VCaP (cell line): ENCODE measurements at regions not wholly inside any gene's neighbourhood (a gene's known extent, or its start where the extent isn't known, plus 50 kb on each side); places are given as distances from the start of the nearest gene placed in this dataset.

Source experiments
- H3K27ac ChIP-seq: fragments of 450-650 bp; 2 replicates; pipeline ENCODE4 v1.5.1; 2017
- TF ChIP-seq, protein P1 (sequence below): fragments of 450-650 bp; conservative IDR thresholded peaks from 2 replicates; pipeline ENCODE4 v1.5.1; 2017; ENCODE audit warnings: mild to moderate bottlenecking, moderate library complexity

- no peak overlapping the region for H3K27ac ChIP-seq
- TF ChIP-seq, protein P1, sequence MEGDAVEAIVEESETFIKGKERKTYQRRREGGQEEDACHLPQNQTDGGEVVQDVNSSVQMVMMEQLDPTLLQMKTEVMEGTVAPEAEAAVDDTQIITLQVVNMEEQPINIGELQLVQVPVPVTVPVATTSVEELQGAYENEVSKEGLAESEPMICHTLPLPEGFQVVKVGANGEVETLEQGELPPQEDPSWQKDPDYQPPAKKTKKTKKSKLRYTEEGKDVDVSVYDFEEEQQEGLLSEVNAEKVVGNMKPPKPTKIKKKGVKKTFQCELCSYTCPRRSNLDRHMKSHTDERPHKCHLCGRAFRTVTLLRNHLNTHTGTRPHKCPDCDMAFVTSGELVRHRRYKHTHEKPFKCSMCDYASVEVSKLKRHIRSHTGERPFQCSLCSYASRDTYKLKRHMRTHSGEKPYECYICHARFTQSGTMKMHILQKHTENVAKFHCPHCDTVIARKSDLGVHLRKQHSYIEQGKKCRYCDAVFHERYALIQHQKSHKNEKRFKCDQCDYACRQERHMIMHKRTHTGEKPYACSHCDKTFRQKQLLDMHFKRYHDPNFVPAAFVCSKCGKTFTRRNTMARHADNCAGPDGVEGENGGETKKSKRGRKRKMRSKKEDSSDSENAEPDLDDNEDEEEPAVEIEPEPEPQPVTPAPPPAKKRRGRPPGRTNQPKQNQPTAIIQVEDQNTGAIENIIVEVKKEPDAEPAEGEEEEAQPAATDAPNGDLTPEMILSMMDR, result no peak
These were observed 749.9 kb downstream of the BCL11A start for GRCh38 chr2:59803586-59803985.

DNA sequence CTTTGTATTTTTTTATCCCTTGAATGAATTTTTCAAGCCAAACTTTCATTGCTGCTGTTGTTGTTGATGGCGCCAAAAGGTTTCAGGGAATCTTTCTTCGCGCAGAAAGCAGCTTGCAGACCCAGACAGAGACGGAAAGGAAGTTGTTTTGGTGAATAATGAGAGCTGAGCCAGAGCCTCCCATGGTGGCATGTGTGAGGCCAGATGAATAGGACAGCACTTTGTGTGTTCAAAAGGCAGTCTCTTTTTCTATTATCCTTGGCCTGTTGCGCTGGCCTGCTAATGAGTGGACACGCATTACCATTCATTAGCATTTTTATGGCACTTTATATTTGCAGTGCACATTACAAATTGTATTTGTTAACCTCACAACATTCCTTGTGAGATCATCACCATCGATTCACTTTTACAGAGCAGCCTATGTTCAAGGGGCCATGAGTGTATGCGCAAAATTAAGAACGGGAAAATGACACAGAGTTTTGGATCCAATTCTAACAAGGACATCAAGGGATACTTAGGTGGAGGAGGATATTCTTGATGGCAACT is 754.7 kb downstream of the BCL11A start:
- TF ChIP-seq, protein P1, result no peak
- no peak overlapping the region for H3K27ac ChIP-seq

GRCh38 chr2:59791004-59791618 is 762.3 kb downstream of the BCL11A start:
- TF ChIP-seq, protein P1, result no peak
- no peak overlapping the region for H3K27ac ChIP-seq

DNA sequence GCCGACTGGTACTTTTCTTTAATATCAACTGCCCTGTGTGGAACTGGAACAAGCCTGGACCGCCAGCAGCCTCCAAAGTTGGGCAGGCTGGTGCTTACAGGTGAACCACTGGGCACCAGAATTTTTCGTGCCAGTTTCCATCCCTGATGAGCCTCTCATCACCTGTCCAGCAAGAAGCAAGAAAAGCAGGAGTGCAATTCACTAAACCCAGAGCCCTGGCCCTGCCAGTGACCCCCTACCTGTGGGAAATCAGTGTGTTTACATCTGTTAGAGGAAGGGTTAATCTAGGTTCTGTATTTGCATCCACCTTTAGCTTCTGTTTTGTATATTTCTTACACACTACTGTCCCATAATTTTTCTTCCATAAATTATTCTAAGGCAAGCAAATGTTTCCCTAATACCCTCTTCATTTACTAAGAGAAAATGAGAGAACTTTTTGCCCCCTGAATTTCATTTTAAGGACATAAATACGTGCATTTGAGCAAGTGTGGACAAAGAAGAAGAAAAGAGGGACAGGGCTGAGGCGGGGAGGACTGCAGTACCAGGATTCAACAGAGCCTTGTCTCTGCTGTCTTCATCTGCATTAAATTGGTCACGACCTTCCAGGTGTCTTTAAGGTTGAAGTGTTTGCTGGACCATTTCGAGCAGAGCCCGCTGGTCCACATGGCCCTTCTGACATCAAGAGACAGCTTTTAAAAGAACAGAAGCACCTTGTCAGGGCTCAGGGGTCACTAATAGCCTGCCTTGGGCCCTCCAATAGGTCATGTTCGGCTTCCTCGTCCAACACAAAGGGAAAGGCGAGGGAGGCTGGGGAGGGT is 763.1 kb downstream of the BCL11A start:
- TF ChIP-seq, protein P1, result no peak

GRCh38 chr2:59789523-59789922 is 763.9 kb downstream of the BCL11A start:
- TF ChIP-seq, protein P1, result no peak
- H3K27ac ChIP-seq, result no peak overlapping the region

More for the DNA sequence above, 763.1 kb downstream of the BCL11A start:
- no peak overlapping the region for H3K27ac ChIP-seq

DNA sequence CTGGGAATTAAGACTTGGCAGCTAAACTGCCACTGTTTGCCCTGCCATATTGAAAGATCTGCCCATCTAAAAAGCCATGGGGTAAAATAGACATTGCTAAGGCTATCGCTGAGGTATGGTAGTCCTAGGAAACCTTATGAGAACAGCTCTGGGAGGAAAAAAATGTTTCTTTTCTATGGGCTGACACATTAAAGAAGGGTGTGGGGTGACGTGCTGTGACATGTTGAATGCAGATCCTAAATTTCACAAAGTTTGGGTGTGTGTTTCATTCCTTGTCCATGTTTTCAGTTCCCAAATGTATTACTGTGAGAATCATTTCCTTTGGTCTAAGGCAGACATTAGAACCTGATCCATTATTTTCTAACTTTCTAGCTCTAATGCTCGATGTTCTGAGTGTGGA is 766.4 kb downstream of the BCL11A start:
- TF ChIP-seq, protein P1, result no peak

GRCh38 chr2:59786684-59787083 is 766.8 kb downstream of the BCL11A start:
- TF ChIP-seq, protein P1, result no peak

More for the DNA sequence above, 766.4 kb downstream of the BCL11A start:
- H3K27ac ChIP-seq, result no peak overlapping the region

More at GRCh38 chr2:59786684-59787083, 766.8 kb downstream of the BCL11A start:
- no peak overlapping the region for H3K27ac ChIP-seq
